ENCODE measurements at regions not wholly inside any gene's neighbourhood (a gene's known extent, or its start where the extent isn't known, plus 50 kb on each side); places are given as distances from the start of the nearest gene placed in this dataset.

DNA sequence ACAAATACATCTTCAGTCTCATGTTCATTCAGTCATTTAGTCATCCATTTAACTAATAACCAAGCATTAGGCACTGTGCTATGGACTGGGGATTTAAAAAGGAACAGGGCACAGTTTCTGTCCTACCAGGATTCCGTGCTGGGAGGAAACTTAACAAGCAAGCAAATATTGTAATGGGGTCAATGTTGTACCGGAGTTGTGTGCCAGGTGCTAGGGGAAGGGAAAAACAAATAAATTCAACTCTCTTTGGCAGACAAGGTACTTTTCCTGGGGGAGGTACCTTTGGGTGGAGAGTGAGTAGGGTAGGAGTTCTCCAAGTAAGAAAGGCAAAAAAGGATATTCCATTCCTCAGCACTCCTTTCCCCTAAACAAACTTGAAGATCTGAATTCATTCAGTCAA, 90.3 kb downstream of the OLIG3 start:
- TF ChIP-seq, protein P1, sequence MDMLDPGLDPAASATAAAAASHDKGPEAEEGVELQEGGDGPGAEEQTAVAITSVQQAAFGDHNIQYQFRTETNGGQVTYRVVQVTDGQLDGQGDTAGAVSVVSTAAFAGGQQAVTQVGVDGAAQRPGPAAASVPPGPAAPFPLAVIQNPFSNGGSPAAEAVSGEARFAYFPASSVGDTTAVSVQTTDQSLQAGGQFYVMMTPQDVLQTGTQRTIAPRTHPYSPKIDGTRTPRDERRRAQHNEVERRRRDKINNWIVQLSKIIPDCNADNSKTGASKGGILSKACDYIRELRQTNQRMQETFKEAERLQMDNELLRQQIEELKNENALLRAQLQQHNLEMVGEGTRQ (IDR thresholded peaks at IDR 0.05): no peak
- TF ChIP-seq, protein P2, sequence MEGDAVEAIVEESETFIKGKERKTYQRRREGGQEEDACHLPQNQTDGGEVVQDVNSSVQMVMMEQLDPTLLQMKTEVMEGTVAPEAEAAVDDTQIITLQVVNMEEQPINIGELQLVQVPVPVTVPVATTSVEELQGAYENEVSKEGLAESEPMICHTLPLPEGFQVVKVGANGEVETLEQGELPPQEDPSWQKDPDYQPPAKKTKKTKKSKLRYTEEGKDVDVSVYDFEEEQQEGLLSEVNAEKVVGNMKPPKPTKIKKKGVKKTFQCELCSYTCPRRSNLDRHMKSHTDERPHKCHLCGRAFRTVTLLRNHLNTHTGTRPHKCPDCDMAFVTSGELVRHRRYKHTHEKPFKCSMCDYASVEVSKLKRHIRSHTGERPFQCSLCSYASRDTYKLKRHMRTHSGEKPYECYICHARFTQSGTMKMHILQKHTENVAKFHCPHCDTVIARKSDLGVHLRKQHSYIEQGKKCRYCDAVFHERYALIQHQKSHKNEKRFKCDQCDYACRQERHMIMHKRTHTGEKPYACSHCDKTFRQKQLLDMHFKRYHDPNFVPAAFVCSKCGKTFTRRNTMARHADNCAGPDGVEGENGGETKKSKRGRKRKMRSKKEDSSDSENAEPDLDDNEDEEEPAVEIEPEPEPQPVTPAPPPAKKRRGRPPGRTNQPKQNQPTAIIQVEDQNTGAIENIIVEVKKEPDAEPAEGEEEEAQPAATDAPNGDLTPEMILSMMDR (IDR thresholded peaks at IDR 0.05): no peak
